GM04503 (cell line): ENCODE measurements at regions not wholly inside any gene's neighbourhood (a gene's known extent, or its start where the extent isn't known, plus 50 kb on each side); places are given as distances from the start of the nearest gene placed in this dataset.

Experiments used
- DNase-seq: peaks from one replicate; pipeline ENCODE4 v3.0.0-alpha.2; 2012; ENCODE audit warnings: low read depth

DNA sequence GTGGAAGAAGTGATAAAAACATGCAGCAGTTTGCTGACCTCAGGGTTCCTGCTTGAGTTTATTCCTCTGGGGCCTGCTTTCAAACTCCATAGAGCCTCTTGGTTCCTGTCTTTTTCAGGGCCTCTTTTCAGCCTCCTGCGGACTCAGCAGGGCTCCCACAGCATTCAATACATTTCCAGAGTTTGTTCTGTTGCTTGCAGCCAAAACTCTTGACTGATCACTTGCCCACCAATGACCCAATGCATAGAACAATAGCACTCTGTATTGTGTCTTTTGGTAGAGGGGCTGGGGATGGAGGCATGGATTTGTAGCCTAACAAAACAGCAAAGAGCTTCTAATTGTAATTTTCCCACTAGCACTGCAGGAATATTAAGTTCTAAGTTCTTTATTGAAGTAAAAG, 50.8 kb upstream of the CREB5 start:
- no peak for DNase-seq

DNA sequence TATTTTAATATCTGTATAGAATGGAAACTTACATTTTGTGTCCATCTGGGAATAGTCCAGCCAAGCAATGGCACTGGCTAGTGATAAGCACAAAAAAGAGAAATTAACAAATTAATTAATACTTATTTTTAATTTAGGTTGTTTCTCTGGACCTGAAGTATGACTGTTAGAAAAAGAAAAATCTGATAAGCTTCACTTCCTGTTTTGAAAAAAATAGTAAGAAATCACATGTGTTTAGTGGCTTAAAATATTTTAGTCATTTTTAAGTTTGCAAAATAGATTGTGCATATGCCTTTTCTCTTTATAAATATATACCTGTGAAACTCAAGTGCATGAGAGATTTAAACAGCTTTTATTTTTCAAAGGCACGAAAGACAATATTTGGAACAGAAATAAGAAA, 50.1 kb upstream of the CREB5 start:
- DNase-seq: no peak
